Type B pancreatic cell (in vitro differentiated cells): ENCODE measurements at regions not wholly inside any gene's neighbourhood (a gene's known extent, or its start where the extent isn't known, plus 50 kb on each side); places are given as distances from the start of the nearest gene placed in this dataset.

Experiments used
- DNase-seq: peaks from one replicate; pipeline ENCODE4 v3.0.0; 2021; ENCODE audit warnings: mixed read lengths; ENCODE audit not compliant: unreplicated experiment; ENCODE audit errors: extremely low spot score
- H3K27ac Mint-ChIP-seq: 2 replicates; pipeline ENCODE4 v1.8.0; 2021; ENCODE audit warnings: mild to moderate bottlenecking, mixed read lengths
- H3K27me3 Mint-ChIP-seq: 2 replicates; pipeline ENCODE4 v1.8.0; 2021; ENCODE audit warnings: mixed read lengths
- H3K36me3 Mint-ChIP-seq: 2 replicates; pipeline ENCODE4 v1.8.0; 2021; ENCODE audit warnings: mixed read lengths
- H3K4me1 Mint-ChIP-seq: one replicate; pipeline ENCODE4 v1.8.0; 2021; ENCODE audit warnings: mixed read lengths; ENCODE audit not compliant: unreplicated experiment
- H3K4me3 Mint-ChIP-seq: 2 replicates; pipeline ENCODE4 v1.8.0; 2021; ENCODE audit warnings: mild to moderate bottlenecking, mixed read lengths
- H3K9me3 Mint-ChIP-seq: 2 replicates; pipeline ENCODE4 v1.8.0; 2021; ENCODE audit warnings: mixed read lengths
- TF ChIP-seq, protein P1 (sequence below): fragments of 200-600 bp; sonication (generic); conservative IDR thresholded peaks from 2 replicates; pipeline ENCODE4 v1.5.0; 2021; ENCODE audit warnings: antibody characterized with exemption, mild to moderate bottlenecking

DNA sequence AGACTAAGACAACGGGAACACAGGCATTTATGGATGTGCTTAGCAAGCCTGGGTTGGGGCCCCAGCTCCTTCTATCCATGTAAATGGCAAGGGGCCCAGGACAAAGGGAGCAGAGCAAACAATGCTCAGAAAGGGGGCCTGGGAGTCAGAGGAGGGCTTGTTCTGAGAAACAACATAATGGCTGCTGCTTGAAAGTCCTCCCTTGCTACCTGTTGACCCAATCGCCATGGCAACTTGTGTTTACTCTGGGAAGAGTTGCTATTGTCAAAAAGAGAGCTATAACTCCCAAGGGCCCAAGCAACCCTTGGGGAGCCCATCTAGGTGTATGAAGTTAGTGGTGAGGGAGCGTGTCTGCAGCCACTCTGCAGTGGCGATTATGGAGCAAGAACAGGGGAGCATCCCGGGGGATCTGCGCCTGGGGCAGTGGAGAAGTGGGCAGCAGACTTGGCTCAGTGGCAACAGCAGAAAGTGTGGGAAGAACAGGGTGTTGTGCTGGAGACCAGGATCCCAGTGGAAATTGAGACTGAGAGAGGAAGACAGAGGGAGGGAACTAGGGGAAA, 118.7 kb upstream of the NLRP1 start:
- DNase-seq, result peak; percentile 52
- no peak overlapping the region for H3K4me3 Mint-ChIP-seq
- H3K4me1 Mint-ChIP-seq, result peaks cover 10% of the 10 kb centered on the region
- no peak overlapping the region for H3K27ac Mint-ChIP-seq
- no peaks in the 10 kb centered on the region for H3K36me3 Mint-ChIP-seq
- peaks cover 7% of the 10 kb centered on the region for H3K27me3 Mint-ChIP-seq
- peaks cover 8% of the 10 kb centered on the region for H3K9me3 Mint-ChIP-seq
- TF ChIP-seq, protein P1, sequence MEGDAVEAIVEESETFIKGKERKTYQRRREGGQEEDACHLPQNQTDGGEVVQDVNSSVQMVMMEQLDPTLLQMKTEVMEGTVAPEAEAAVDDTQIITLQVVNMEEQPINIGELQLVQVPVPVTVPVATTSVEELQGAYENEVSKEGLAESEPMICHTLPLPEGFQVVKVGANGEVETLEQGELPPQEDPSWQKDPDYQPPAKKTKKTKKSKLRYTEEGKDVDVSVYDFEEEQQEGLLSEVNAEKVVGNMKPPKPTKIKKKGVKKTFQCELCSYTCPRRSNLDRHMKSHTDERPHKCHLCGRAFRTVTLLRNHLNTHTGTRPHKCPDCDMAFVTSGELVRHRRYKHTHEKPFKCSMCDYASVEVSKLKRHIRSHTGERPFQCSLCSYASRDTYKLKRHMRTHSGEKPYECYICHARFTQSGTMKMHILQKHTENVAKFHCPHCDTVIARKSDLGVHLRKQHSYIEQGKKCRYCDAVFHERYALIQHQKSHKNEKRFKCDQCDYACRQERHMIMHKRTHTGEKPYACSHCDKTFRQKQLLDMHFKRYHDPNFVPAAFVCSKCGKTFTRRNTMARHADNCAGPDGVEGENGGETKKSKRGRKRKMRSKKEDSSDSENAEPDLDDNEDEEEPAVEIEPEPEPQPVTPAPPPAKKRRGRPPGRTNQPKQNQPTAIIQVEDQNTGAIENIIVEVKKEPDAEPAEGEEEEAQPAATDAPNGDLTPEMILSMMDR, result no peak

DNA sequence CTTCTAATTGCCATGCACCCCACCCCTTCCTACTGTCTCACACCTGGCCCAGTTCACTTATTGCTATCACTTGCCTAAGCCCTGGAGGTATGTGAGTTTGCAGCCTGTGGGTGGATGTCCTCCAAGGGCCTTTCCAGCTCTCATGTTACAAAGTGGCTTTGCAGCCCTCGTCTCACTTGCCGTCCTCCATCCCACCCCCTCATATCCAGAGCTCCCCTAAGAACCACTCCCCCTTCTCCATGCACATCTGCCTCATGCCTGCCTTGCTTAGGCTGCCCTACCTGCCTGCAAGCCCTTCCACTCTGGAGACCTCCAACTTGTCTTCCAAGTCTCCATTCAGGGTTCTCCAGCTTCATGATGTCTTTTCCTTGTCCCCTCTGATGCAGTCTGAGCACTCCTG, 119.4 kb upstream of the NLRP1 start:
- Mint-ChIP-seq H3K9me3 (peaks cover 6% of the 10 kb centered on the region), H3K27me3 (peaks cover 7% of the 10 kb centered on the region), H3K4me3 (no peak overlapping the region), H3K4me1 (peaks cover 10% of the 10 kb centered on the region), H3K36me3 (no peaks in the 10 kb centered on the region), H3K27ac (no peak overlapping the region)
- TF ChIP-seq, protein P1, result no peak
- peak; percentile 16 for DNase-seq

DNA sequence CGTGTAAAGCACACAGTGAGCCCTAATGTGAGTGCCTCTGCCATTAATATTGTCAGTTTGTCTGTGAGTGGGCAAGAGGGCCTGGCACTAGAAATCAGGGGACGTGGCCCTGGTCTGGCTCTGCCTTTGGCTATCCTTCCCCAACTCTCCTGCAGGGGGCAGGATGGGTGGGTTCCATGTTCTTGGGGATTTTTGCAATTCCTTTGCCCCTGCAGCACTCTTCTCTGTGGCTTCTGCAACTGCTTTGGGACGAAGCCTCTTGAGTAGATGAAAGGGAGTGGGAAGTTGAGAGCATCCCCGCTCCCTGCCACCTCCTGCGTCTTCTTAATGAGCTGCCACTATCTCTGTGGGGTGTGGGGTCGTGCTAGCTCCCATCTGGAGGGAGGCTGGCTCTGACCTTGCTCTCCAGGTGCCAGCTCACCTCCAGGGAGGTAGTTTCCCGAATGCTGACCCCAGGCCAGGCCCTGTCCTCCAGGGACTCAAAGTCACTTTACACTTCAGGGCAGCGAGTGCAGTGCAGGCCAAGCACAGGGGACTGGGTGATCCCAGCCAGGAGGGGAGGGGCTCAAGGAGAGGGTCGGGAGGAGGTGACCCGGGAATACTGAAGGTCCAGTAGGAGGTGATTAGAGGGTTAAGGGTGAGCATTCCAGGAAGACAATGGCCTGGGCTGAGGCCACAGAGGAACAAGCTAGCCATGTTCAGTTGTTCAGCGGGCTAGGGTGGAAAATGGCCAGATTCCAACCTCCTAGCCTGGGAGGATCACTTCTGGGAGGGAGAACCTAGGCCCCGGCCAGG, 121.0 kb upstream of the NLRP1 start:
- Mint-ChIP-seq H3K36me3 (no peaks in the 10 kb centered on the region), H3K4me1 (peaks cover 8% of the 10 kb centered on the region), H3K27me3 (peaks cover 9% of the 10 kb centered on the region), H3K9me3 (no peaks in the 10 kb centered on the region), H3K4me3 (no peak overlapping the region), H3K27ac (no peak overlapping the region)
- DNase-seq, result peak; percentile 58
- TF ChIP-seq, protein P1, result peak; percentile 68

DNA sequence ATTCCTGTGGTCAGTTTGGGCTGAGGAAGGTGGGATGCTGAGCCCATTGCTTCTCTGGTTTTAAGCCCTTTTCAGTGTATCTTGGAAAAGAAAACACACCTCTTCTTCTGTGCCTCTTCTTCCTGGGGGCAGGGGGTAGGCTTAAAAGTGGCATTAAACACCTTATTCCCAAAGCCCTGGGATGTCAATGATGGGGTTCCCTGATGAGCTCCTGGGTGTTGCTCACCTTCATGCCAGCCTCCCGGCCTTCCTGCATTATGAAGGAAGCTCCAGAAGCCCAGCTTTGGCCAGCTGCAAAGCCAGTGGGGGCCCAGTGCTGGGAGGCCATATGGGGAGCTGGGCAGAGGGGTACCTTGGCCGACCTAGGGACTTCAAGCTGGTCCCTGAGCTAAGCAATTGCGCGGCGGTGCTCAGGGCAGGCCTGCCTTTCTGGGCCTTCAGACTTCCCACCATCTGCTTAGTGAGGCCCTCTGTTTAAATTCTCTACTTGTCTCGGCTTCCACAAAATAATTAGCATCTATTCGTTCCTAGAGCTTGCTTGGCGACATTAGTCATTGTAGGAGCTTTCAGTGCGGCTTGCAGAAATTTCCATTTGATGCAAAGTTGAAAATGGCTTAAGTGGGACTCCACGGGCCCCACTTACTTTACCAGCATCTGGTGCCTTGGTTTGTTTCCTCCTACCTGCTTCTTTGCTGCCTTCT, 121.7 kb upstream of the NLRP1 start:
- TF ChIP-seq, protein P1, result no peak
- no peak overlapping the region for H3K27ac Mint-ChIP-seq
- no peaks in the 10 kb centered on the region for H3K36me3 Mint-ChIP-seq
- H3K9me3 Mint-ChIP-seq, result no peaks in the 10 kb centered on the region
- DNase-seq, result peak; percentile 53
- H3K4me3 Mint-ChIP-seq, result no peak overlapping the region
- peaks cover 15% of the 10 kb centered on the region for H3K27me3 Mint-ChIP-seq
- H3K4me1 Mint-ChIP-seq, result peaks cover under 1% of the 10 kb centered on the region

DNA sequence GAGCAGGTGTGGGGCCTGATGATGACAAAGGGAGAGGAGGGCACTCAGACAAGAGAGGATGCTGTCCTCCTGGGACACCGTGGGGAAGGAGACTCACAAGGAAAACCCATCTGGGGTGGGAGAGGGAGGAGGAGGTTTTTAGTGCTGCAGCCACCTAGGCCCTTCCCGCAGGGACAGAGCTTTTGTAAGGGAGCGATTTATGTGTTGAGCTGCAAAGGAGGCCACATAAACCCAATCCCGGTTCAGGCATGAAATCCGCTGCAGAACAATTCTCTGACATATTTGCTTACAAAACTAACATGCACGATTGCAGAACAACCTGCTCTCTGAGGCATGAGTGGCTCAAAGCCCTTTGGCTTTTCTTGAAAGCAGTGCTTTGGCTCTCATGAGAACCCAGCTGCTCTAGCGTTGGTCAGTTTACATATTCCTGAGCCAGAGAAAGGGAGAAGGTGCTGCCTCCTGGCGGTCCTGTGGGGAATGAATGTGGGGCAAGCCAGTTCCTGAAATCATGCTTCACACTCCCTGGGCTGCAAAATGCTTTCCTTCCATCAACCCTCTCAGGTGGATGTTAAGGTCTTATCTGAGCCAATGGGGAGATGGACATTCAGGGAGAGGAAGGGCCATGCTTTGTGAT, 122.4 kb upstream of the NLRP1 start:
- TF ChIP-seq, protein P1, result peak; percentile 88
- no peak overlapping the region for H3K27ac Mint-ChIP-seq
- H3K36me3 Mint-ChIP-seq, result no peaks in the 10 kb centered on the region
- H3K4me1 Mint-ChIP-seq, result no peaks in the 10 kb centered on the region
- H3K27me3 Mint-ChIP-seq, result peaks cover 22% of the 10 kb centered on the region
- peak; percentile 74 for DNase-seq
- H3K4me3 Mint-ChIP-seq, result no peak overlapping the region
- no peaks in the 10 kb centered on the region for H3K9me3 Mint-ChIP-seq
